WTC11 (cell line): ENCODE measurements at regions not wholly inside any gene's neighbourhood (a gene's known extent, or its start where the extent isn't known, plus 50 kb on each side); places are given as distances from the start of the nearest gene placed in this dataset.
"Not testable (repeated sequence)": the region's sequence is repeated elsewhere in the genome, so short reads cannot be mapped to it uniquely, and the experiment has no call there.

Source experiments
- ATAC-seq: fragments of 200-7000 bp; cut with Tn5 transposase; 2 replicates; pipeline ENCODE4 v1.10.0; 2021; ENCODE audit warnings: mild to moderate bottlenecking, moderate library complexity
- CTCF ChIA-PET: fragments of 300-600 bp; sonication (Branson Sonifier 250); formaldehyde crosslinking; loops from one replicate; lab custom pipeline; 2021; ENCODE audit warnings: antibody characterized with exemption; lab: Charles Lee
- POLR2A ChIA-PET: fragments of 350-600 bp; sonication (Branson Sonifier 250); formaldehyde crosslinking; loops from one replicate; lab custom pipeline; 2021; ENCODE audit warnings: antibody characterized with exemption; lab: Charles Lee
- DNase-seq: peaks from one replicate; pipeline ENCODE4 v3.0.0; 2021; ENCODE audit warnings: low spot score
- H3K27ac Mint-ChIP-seq: 2 replicates; pipeline ENCODE4 v1.8.0; 2021; ENCODE audit warnings: mixed read lengths
- H3K27me3 Mint-ChIP-seq: 2 replicates; pipeline ENCODE4 v1.8.0; 2021; ENCODE audit warnings: low read depth, mild to moderate bottlenecking, moderate library complexity, mixed read lengths
- H3K36me3 Mint-ChIP-seq: 2 replicates; pipeline ENCODE4 v1.8.0; 2021; ENCODE audit warnings: mixed read lengths
- H3K4me1 Mint-ChIP-seq: 2 replicates; pipeline ENCODE4 v1.8.0; 2022; ENCODE audit warnings: mixed read lengths
- H3K4me3 Mint-ChIP-seq: 2 replicates; pipeline ENCODE4 v1.8.0; 2021; ENCODE audit warnings: mild to moderate bottlenecking, moderate library complexity, mixed read lengths
- H3K9me3 Mint-ChIP-seq: 2 replicates; pipeline ENCODE4 v1.8.0; 2021; ENCODE audit warnings: mixed read lengths
- ATF3 ChIP-seq: sonication (generic); formaldehyde crosslinking; conservative IDR thresholded peaks from 2 replicates; pipeline ENCODE4 v1.8.1; 2022; ENCODE audit warnings: mild to moderate bottlenecking, missing genetic modification reagents
- CREM ChIP-seq: sonication (generic); formaldehyde crosslinking; IDR thresholded peaks from 2 replicates; pipeline ENCODE4 v1.8.1; 2022; ENCODE audit warnings: mild to moderate bottlenecking, missing genetic modification reagents, moderate library complexity
- E2F5 ChIP-seq: sonication (generic); formaldehyde crosslinking; IDR thresholded peaks from 2 replicates; pipeline ENCODE4 v1.8.1; 2022; ENCODE audit warnings: mild to moderate bottlenecking, moderate library complexity, missing genetic modification reagents
- GRHL2 ChIP-seq: fragments of 250-450 bp; sonication (Bioruptor Pico); IDR thresholded peaks from 2 replicates; pipeline ENCODE4 v1.8.0; 2022; ENCODE audit warnings: mild to moderate bottlenecking, moderate library complexity; ENCODE audit not compliant: insufficient replicate concordance, severe bottlenecking
- ZNF121 ChIP-seq: sonication (generic); formaldehyde crosslinking; IDR thresholded peaks from 2 replicates; pipeline ENCODE4 v1.8.0; 2023; ENCODE audit warnings: missing genetic modification reagents
- ZNF281 ChIP-seq: sonication (generic); formaldehyde crosslinking; IDR thresholded peaks from 2 replicates; pipeline ENCODE4 v1.8.0; 2023; ENCODE audit warnings: mild to moderate bottlenecking, missing genetic modification reagents
- ZNF416 ChIP-seq: fragments of 250-450 bp; sonication (Bioruptor Pico); IDR thresholded peaks from 2 replicates; pipeline ENCODE4 v1.9.0; 2021; ENCODE audit warnings: mild to moderate bottlenecking, inconsistent platforms
- TF ChIP-seq, protein P1 (sequence below): sonication (generic); formaldehyde crosslinking; IDR thresholded peaks from 2 replicates; pipeline ENCODE4 v1.8.1; 2023; ENCODE audit warnings: mild to moderate bottlenecking, missing genetic modification reagents, borderline replicate concordance
- TF ChIP-seq, protein P2 (sequence below): sonication (generic); formaldehyde crosslinking; conservative IDR thresholded peaks from 2 replicates; pipeline ENCODE4 v1.8.1; 2023; ENCODE audit warnings: mild to moderate bottlenecking, low read depth, missing genetic modification reagents, moderate library complexity
- TF ChIP-seq, protein P3 (sequence below): sonication (generic); formaldehyde crosslinking; IDR thresholded peaks from 2 replicates; pipeline ENCODE4 v1.8.1; 2022; ENCODE audit warnings: low read depth, missing genetic modification reagents, borderline replicate concordance
- TF ChIP-seq, protein P4 (sequence below): fragments of 250-450 bp; sonication (Bioruptor Pico); conservative IDR thresholded peaks from 2 replicates; pipeline ENCODE4 v1.9.0; 2021; ENCODE audit warnings: mild to moderate bottlenecking

DNA sequence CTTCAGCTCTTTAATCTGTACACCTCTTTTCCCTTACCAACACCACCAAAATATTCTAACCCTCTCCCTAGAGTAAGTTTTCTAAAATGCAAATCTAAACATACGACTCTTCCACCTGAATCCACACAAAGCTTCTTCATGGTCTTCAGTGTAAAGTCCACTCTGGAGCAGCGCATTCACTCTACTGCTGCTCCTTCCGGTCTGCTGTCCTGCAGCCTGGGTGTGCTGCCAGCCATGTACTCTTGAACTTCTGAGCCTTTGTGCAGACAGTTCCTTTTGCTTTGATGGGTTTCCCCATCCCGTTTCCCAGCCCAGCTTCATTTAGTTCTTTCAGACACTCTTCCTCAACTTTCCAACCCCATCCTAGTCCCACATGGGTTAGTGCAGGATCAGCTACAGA, 108.7 kb upstream of the SGK1 start:
- H3K9me3 Mint-ChIP-seq = peaks cover 11% of the 10 kb centered on the region
- no peaks in the 10 kb centered on the region for H3K27me3 Mint-ChIP-seq
- TF ChIP-seq ZNF416 (CRISPR knock-in tag) = no peak
- TF ChIP-seq, all 79 proteins: peak for 0
- Mint-ChIP-seq H3K36me3 (0 out of 2 replicates have a peak, but pooled peaks cover under 1% of the 10 kb centered on the region), H3K4me1 (peaks cover 10% of the 10 kb centered on the region), H3K27ac (no peak overlapping the region), H3K4me3 (no peak overlapping the region)
- ATAC-seq (no peak), DNase-seq (no peak)
- CTCF ChIA-PET = no interaction called here
- POLR2A ChIA-PET = no interaction called here

- H3K4me3 Mint-ChIP-seq, POLR2A ChIA-PET, H3K27ac Mint-ChIP-seq, ATAC-seq, DNase-seq, H3K36me3 Mint-ChIP-seq, CTCF ChIA-PET, H3K27me3 Mint-ChIP-seq, H3K4me1 Mint-ChIP-seq: not testable (repeated sequence)
- peaks cover 18% of the 10 kb centered on the region for H3K9me3 Mint-ChIP-seq
Measured at GRCh38 chr6:134425917-134426316, 108.0 kb upstream of the SGK1 start.

DNA sequence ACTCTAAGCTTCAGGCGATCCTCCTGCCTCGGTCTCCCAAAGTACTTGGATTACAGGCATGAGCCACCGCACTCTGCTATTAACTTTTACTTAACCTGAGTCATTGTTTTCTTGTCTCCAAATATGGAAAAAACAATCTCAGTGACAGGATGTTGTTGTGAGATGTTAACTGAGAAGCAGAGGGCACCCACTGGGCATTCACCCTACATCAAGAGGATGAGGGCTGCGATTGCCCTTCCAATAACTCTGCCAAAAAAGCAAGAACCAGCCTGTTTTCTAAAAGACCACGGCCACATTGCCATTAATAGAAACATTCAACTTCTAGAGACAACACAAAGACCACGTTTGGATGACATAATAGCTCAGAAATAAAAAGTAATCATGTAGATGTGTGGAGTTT, 107.6 kb upstream of the SGK1 start:
- no peak for ATAC-seq
- Mint-ChIP-seq H3K9me3 (peaks cover 22% of the 10 kb centered on the region), H3K27ac (no peak overlapping the region), H3K27me3 (no peaks in the 10 kb centered on the region), H3K4me1 (peaks cover 7% of the 10 kb centered on the region), H3K4me3 (no peak overlapping the region), H3K36me3 (peaks cover 12% of the 10 kb centered on the region)
- DNase-seq = no peak
- ChIA-PET CTCF (no interaction called here), POLR2A (no interaction called here)
- TF ChIP-seq CREM (CRISPR knock-in tag) = no peak
- TF ChIP-seq, protein P1, sequence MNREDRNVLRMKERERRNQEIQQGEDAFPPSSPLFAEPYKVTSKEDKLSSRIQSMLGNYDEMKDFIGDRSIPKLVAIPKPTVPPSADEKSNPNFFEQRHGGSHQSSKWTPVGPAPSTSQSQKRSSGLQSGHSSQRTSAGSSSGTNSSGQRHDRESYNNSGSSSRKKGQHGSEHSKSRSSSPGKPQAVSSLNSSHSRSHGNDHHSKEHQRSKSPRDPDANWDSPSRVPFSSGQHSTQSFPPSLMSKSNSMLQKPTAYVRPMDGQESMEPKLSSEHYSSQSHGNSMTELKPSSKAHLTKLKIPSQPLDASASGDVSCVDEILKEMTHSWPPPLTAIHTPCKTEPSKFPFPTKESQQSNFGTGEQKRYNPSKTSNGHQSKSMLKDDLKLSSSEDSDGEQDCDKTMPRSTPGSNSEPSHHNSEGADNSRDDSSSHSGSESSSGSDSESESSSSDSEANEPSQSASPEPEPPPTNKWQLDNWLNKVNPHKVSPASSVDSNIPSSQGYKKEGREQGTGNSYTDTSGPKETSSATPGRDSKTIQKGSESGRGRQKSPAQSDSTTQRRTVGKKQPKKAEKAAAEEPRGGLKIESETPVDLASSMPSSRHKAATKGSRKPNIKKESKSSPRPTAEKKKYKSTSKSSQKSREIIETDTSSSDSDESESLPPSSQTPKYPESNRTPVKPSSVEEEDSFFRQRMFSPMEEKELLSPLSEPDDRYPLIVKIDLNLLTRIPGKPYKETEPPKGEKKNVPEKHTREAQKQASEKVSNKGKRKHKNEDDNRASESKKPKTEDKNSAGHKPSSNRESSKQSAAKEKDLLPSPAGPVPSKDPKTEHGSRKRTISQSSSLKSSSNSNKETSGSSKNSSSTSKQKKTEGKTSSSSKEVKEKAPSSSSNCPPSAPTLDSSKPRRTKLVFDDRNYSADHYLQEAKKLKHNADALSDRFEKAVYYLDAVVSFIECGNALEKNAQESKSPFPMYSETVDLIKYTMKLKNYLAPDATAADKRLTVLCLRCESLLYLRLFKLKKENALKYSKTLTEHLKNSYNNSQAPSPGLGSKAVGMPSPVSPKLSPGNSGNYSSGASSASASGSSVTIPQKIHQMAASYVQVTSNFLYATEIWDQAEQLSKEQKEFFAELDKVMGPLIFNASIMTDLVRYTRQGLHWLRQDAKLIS (CRISPR knock-in tag) = no peak
- TF ChIP-seq, protein P2, sequence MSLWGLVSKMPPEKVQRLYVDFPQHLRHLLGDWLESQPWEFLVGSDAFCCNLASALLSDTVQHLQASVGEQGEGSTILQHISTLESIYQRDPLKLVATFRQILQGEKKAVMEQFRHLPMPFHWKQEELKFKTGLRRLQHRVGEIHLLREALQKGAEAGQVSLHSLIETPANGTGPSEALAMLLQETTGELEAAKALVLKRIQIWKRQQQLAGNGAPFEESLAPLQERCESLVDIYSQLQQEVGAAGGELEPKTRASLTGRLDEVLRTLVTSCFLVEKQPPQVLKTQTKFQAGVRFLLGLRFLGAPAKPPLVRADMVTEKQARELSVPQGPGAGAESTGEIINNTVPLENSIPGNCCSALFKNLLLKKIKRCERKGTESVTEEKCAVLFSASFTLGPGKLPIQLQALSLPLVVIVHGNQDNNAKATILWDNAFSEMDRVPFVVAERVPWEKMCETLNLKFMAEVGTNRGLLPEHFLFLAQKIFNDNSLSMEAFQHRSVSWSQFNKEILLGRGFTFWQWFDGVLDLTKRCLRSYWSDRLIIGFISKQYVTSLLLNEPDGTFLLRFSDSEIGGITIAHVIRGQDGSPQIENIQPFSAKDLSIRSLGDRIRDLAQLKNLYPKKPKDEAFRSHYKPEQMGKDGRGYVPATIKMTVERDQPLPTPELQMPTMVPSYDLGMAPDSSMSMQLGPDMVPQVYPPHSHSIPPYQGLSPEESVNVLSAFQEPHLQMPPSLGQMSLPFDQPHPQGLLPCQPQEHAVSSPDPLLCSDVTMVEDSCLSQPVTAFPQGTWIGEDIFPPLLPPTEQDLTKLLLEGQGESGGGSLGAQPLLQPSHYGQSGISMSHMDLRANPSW (CRISPR knock-in tag) = no peak
- TF ChIP-seq ATF3 (CRISPR knock-in tag) = no peak
- no peak for TF ChIP-seq E2F5 (CRISPR knock-in tag)

- no peak for TF ChIP-seq ZNF281
- TF ChIP-seq GRHL2 (CRISPR knock-in tag) = no peak
- TF ChIP-seq, protein P3, sequence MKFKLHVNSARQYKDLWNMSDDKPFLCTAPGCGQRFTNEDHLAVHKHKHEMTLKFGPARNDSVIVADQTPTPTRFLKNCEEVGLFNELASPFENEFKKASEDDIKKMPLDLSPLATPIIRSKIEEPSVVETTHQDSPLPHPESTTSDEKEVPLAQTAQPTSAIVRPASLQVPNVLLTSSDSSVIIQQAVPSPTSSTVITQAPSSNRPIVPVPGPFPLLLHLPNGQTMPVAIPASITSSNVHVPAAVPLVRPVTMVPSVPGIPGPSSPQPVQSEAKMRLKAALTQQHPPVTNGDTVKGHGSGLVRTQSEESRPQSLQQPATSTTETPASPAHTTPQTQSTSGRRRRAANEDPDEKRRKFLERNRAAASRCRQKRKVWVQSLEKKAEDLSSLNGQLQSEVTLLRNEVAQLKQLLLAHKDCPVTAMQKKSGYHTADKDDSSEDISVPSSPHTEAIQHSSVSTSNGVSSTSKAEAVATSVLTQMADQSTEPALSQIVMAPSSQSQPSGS (CRISPR knock-in tag) = no peak
- TF ChIP-seq, protein P4, sequence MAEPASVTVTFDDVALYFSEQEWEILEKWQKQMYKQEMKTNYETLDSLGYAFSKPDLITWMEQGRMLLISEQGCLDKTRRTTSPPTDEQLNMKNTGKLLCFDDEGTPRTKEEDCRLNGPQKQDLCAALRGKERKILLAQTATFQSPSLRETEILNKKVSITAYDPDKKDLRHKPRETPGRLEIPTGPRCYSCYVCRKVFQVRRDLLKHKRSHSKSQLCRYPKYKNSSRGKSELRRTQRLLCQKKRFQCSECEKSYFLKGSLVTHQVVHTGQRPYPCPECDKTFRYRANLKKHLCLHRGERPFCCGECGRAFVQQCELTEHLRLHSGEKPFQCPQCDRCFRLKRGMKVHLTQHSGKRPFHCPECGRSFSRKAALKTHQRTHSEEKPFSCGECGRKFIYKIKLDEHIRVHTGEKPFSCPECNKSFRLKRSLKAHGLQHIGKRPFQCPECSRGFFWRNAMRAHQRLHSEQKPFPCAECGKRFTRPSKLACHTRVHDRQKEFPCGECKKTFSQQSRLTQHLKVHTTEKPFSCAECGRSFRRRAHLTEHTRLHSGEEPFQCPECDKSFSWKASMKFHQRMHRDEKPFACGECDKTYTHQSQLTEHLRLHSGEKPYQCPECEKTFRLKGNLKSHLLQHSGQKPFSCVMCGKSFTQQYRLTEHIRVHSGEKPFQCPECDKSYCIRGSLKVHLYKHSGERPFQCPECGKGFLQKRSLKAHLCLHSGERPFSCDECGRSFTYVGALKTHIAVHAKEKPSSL (CRISPR knock-in tag) = no peak
- no peak for TF ChIP-seq ZNF121 (CRISPR knock-in tag)
- TF ChIP-seq, all 79 proteins: peak for 0
- POLR2A ChIA-PET = no interaction called here
- CTCF ChIA-PET = no interaction called here
Measured at GRCh38 chr6:134424798-134425170, 106.9 kb upstream of the SGK1 start.

More at GRCh38 chr6:134424798-134425170, 106.9 kb upstream of the SGK1 start:
- Mint-ChIP-seq H3K36me3 (peaks cover 12% of the 10 kb centered on the region), H3K4me1 (peaks cover 3% of the 10 kb centered on the region), H3K4me3 (no peak overlapping the region), H3K27me3 (no peaks in the 10 kb centered on the region), H3K27ac (no peak overlapping the region), H3K9me3 (peaks cover 23% of the 10 kb centered on the region)
- DNase-seq (no peak), ATAC-seq (no peak)
